AG04450 (cell line): ENCODE measurements at regions not wholly inside any gene's neighbourhood (a gene's known extent, or its start where the extent isn't known, plus 50 kb on each side); places are given as distances from the start of the nearest gene placed in this dataset.
"Not testable (repeated sequence)": the region's sequence is repeated elsewhere in the genome, so short reads cannot be mapped to it uniquely, and the experiment has no call there.

Experiments used
- CTCF ChIA-PET: fragments of 300-600, 350-600 bp; formaldehyde crosslinking; extraction: SDS; loops from one replicate; lab custom pipeline; 2022; ENCODE audit warnings: antibody characterized with exemption, inconsistent platforms; lab: Charles Lee
- POLR2A ChIA-PET: fragments of 350-600 bp; formaldehyde crosslinking; extraction: SDS; loops from one replicate; lab custom pipeline; 2021; ENCODE audit warnings: antibody characterized with exemption, inconsistent platforms; lab: Yijun Ruan, JAX
- DNase-seq: peaks from one replicate; pipeline ENCODE4 v3.0.0-alpha.2; 2011; ENCODE audit warnings: low read depth, low spot score
- H3K27ac ChIP-seq: one replicate; pipeline ENCODE4 v1.5.1; 2012; ENCODE audit warnings: low read depth, low read length, control low read depth
- H3K27me3 ChIP-seq: one replicate; pipeline ENCODE4 v1.6.0; 2012; ENCODE audit warnings: low read length; ENCODE audit not compliant: control insufficient read depth, insufficient read depth
- H3K4me3 ChIP-seq: 2 replicates; pipeline ENCODE4 v1.5.1; 2011; ENCODE audit warnings: mild to moderate bottlenecking, low read depth, low read length, control low read depth
- H3K9me3 ChIP-seq: 2 replicates; pipeline ENCODE4 v1.5.1; 2012; ENCODE audit warnings: low read length; ENCODE audit not compliant: control insufficient read depth, insufficient read depth
- TF ChIP-seq, protein P1 (sequence below): IDR thresholded peaks from 2 replicates; pipeline ENCODE4 v1.5.1; 2011; ENCODE audit warnings: low read depth, low read length, control low read depth, inconsistent platforms

GRCh38 chr4:31021008-31021407, 300.8 kb downstream of the PCDH7 start:
- POLR2A ChIA-PET, result no interaction called here
- no peak overlapping the region for H3K4me3 ChIP-seq
- CTCF ChIA-PET, result no interaction called here
- TF ChIP-seq, protein P1, sequence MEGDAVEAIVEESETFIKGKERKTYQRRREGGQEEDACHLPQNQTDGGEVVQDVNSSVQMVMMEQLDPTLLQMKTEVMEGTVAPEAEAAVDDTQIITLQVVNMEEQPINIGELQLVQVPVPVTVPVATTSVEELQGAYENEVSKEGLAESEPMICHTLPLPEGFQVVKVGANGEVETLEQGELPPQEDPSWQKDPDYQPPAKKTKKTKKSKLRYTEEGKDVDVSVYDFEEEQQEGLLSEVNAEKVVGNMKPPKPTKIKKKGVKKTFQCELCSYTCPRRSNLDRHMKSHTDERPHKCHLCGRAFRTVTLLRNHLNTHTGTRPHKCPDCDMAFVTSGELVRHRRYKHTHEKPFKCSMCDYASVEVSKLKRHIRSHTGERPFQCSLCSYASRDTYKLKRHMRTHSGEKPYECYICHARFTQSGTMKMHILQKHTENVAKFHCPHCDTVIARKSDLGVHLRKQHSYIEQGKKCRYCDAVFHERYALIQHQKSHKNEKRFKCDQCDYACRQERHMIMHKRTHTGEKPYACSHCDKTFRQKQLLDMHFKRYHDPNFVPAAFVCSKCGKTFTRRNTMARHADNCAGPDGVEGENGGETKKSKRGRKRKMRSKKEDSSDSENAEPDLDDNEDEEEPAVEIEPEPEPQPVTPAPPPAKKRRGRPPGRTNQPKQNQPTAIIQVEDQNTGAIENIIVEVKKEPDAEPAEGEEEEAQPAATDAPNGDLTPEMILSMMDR, result no peak
- H3K9me3 ChIP-seq, result no peaks in the 10 kb centered on the region
- no peak overlapping the region for H3K27ac ChIP-seq
- DNase-seq, result no peak
- H3K27me3 ChIP-seq, result no peaks in the 10 kb centered on the region

- no peaks in the 10 kb centered on the region for H3K9me3 ChIP-seq
- POLR2A ChIA-PET, result no interaction called here
- H3K4me3 ChIP-seq, result no peak overlapping the region
- DNase-seq, result no peak
- no peaks in the 10 kb centered on the region for H3K27me3 ChIP-seq
- TF ChIP-seq, protein P1, result no peak
- H3K27ac ChIP-seq, result no peak overlapping the region
- CTCF ChIA-PET, result interaction anchor here (0.7 kb wide), 1 partner anchor 22 kb away, joined by 3 read pairs; no protein-coding TSS in a partner anchor
Measured at GRCh38 chr4:31022702-31023101, 302.5 kb downstream of the PCDH7 start.

GRCh38 chr4:31023109-31023508, 302.9 kb downstream of the PCDH7 start:
- no peaks in the 10 kb centered on the region for H3K27me3 ChIP-seq
- CTCF ChIA-PET, result interaction anchor here (0.7 kb wide), 1 partner anchor 22 kb away, joined by 3 read pairs; no protein-coding TSS in a partner anchor
- H3K4me3 ChIP-seq, result no peak overlapping the region
- no peak for DNase-seq
- TF ChIP-seq, protein P1, result no peak
- H3K9me3 ChIP-seq, result no peaks in the 10 kb centered on the region
- no peak overlapping the region for H3K27ac ChIP-seq
- POLR2A ChIA-PET, result no interaction called here

- no peak overlapping the region for H3K4me3 ChIP-seq
- no peaks in the 10 kb centered on the region for H3K27me3 ChIP-seq
- CTCF ChIA-PET, result no interaction called here
- no peaks in the 10 kb centered on the region for H3K9me3 ChIP-seq
- TF ChIP-seq, protein P1, result no peak
- no peak for DNase-seq
- H3K27ac ChIP-seq, result no peak overlapping the region
- POLR2A ChIA-PET, result no interaction called here
Measured at GRCh38 chr4:31023742-31024141, 303.6 kb downstream of the PCDH7 start.

DNA sequence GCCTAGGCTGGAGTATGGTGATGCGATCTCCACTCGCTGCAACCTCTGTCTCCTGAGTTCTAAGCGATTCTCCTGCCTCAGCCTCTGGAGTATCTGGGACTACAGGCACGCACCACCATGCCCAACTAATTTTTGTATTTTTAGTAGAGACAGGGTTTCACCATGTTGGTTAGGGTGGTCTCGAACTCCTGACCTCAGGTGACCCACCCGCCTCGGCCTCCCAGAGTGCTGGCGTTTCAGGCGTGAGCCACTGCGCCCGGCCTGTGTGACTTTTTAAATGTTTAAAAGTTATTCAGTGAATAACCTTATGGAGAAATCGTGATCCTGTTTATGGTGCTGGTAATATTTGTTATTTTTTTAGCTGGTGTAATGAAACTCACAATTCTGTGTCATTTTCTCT, 304.6 kb downstream of the PCDH7 start:
- H3K27me3 ChIP-seq, DNase-seq, POLR2A ChIA-PET, H3K4me3 ChIP-seq, H3K9me3 ChIP-seq, CTCF ChIA-PET, H3K27ac ChIP-seq: not testable (repeated sequence)
